ENCODE measurements at regions not wholly inside any gene's neighbourhood (a gene's known extent, or its start where the extent isn't known, plus 50 kb on each side); places are given as distances from the start of the nearest gene placed in this dataset.

DNA sequence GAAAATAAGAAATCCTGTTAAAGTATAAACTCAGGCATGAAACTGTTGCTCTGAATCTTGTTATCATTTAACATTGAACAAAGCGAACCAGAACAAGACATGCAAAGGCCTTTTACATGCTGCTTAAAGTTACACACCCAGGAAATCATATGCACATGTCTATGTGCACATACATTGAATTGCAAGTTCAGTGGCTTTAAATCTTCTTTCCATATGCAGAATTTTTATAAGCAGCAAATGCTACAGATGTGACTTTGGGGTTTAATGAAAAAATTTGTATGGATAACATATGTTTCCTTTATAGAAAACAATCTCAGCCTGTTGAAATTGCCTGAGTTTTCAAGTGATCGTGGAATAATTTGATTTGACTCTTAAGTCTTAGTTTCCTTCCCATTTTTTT, 193.9 kb downstream of the AEBP2 start:
- Mint-ChIP-seq H3K36me3 (ENCODE audit: low read depth) (no peaks in the 10 kb centered on the region), H3K27ac (no peak overlapping the region), H3K9me3 (ENCODE audit: low read depth) (no peaks in the 10 kb centered on the region), H3K4me3 (no peak overlapping the region), H3K27me3 (no peaks in the 10 kb centered on the region), H3K4me1 (no peaks in the 10 kb centered on the region)
- DNase-seq (no peak), ATAC-seq (no peak)
- ChIA-PET POLR2A (no interaction called here), CTCF (no interaction called here)
- intact Hi-C loops (cut with DNase I, micrococcal nuclease), result no loop called here

- ATAC-seq, result no peak
- H3K27me3 Mint-ChIP-seq, result no peaks in the 10 kb centered on the region
- no peak overlapping the region for H3K27ac Mint-ChIP-seq
Measured at GRCh38 chr12:19633641-19634040, 194.3 kb downstream of the AEBP2 start.

GRCh38 chr12:19639781-19640415, 200.6 kb downstream of the AEBP2 start:
- no peaks in the 10 kb centered on the region for H3K4me1 Mint-ChIP-seq
- no peak overlapping the region for H3K27ac Mint-ChIP-seq
- ATAC-seq, result no peak
- intact Hi-C loops (cut with DNase I, micrococcal nuclease), result no loop called here
- no peaks in the 10 kb centered on the region for H3K27me3 Mint-ChIP-seq
- CTCF ChIA-PET, result no interaction called here
- no peaks in the 10 kb centered on the region for H3K36me3 Mint-ChIP-seq (ENCODE audit: low read depth)
- no peak overlapping the region for H3K4me3 Mint-ChIP-seq
- POLR2A ChIA-PET, result no interaction called here
- H3K9me3 Mint-ChIP-seq (ENCODE audit: low read depth), result no peaks in the 10 kb centered on the region
- DNase-seq, result no peak

More at GRCh38 chr12:19633641-19634040, 194.3 kb downstream of the AEBP2 start:
- Mint-ChIP-seq H3K4me3 (no peak overlapping the region), H3K9me3 (ENCODE audit: low read depth) (no peaks in the 10 kb centered on the region), H3K36me3 (ENCODE audit: low read depth) (no peaks in the 10 kb centered on the region), H3K4me1 (no peaks in the 10 kb centered on the region)
- POLR2A ChIA-PET, result no interaction called here
- CTCF ChIA-PET, result no interaction called here
- intact Hi-C loops (cut with DNase I, micrococcal nuclease), result no loop called here
- no peak for DNase-seq

- no peaks in the 10 kb centered on the region for H3K27me3 Mint-ChIP-seq
- CTCF ChIA-PET, result interaction anchor here (0.6 kb wide), 1 partner anchor 69 kb away, joined by 3 read pairs; no protein-coding TSS in a partner anchor
Measured at GRCh38 chr12:19641235-19642080, 202.2 kb downstream of the AEBP2 start.

DNA sequence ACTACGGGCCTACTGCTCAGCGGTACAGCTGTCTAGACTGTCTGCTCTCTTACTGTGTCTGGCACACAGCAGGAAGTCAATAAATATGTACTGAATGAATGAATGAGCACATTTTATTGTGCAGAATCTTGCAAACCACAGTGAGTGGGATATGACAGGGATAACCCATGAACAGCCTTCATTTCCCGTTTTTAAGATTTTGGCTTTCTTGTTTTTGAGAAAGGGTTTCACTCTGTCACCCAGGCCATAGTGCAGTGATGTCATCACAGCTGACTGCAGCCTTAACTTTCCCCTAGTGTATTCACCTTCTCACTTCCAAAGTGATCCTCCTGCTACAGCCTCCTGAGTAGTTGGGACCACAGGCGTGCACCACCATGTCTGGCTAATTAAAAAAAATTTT, 203.1 kb downstream of the AEBP2 start:
- Mint-ChIP-seq H3K4me1 (no peaks in the 10 kb centered on the region), H3K4me3 (no peak overlapping the region), H3K27ac (no peak overlapping the region), H3K9me3 (ENCODE audit: low read depth) (peaks cover 3% of the 10 kb centered on the region), H3K27me3 (no peaks in the 10 kb centered on the region), H3K36me3 (ENCODE audit: low read depth) (no peaks in the 10 kb centered on the region)
- ChIA-PET CTCF (no interaction called here), POLR2A (no interaction called here)
- intact Hi-C loops (cut with DNase I, micrococcal nuclease), result no loop called here
- ATAC-seq (no peak), DNase-seq (no peak)

More at GRCh38 chr12:19641235-19642080, 202.2 kb downstream of the AEBP2 start:
- Mint-ChIP-seq H3K9me3 (ENCODE audit: low read depth) (peaks cover 3% of the 10 kb centered on the region), H3K4me1 (no peaks in the 10 kb centered on the region), H3K36me3 (ENCODE audit: low read depth) (no peaks in the 10 kb centered on the region), H3K27ac (no peak overlapping the region), H3K4me3 (no peak overlapping the region)
- ATAC-seq (no peak), DNase-seq (no peak)
- POLR2A ChIA-PET, result no interaction called here
- intact Hi-C loops (cut with DNase I, micrococcal nuclease), result no loop called here

GRCh38 chr12:19643635-19644034, 204.3 kb downstream of the AEBP2 start:
- Mint-ChIP-seq H3K27ac (no peak overlapping the region), H3K36me3 (ENCODE audit: low read depth) (no peaks in the 10 kb centered on the region), H3K27me3 (peaks cover 2% of the 10 kb centered on the region), H3K4me3 (no peak overlapping the region), H3K4me1 (no peaks in the 10 kb centered on the region), H3K9me3 (ENCODE audit: low read depth) (peaks cover 5% of the 10 kb centered on the region)
- no peak for ATAC-seq
- CTCF ChIA-PET, result interaction anchor here (0.7 kb wide), 1 partner anchor 170 kb away, joined by 3 read pairs; no protein-coding TSS in a partner anchor
- no peak for DNase-seq
- intact Hi-C loops (cut with DNase I, micrococcal nuclease), result no loop called here
- POLR2A ChIA-PET, result no interaction called here

- intact Hi-C loops (cut with DNase I, micrococcal nuclease), result no loop called here
- no peak overlapping the region for H3K4me3 Mint-ChIP-seq
Measured at GRCh38 chr12:19644571-19644970, 205.3 kb downstream of the AEBP2 start.

DNA sequence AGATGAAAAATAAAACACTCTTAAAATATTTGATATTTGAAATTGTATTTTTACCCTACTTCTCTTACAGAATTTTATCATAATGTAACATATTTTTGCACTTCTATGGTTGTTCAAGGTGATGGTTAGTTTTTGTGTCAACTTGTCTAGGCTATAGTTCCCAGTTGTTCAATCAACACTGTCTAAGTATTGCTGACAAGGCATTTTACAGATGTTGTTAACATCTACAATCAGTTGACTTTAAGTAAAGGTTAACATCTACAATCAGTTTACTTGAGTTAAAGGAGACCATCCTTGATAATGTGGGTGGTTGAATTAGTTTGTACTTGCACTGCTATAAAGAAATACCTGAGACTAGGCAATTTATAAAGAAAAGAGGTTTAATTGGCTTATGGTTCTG, 206.5 kb downstream of the AEBP2 start:
- Mint-ChIP-seq H3K27ac (no peak overlapping the region), H3K9me3 (ENCODE audit: low read depth) (peaks cover 5% of the 10 kb centered on the region), H3K36me3 (ENCODE audit: low read depth) (no peaks in the 10 kb centered on the region), H3K4me1 (no peaks in the 10 kb centered on the region), H3K4me3 (no peak overlapping the region), H3K27me3 (peaks cover 2% of the 10 kb centered on the region)
- ChIA-PET POLR2A (no interaction called here), CTCF (no interaction called here)
- ATAC-seq (no peak), DNase-seq (no peak)
- intact Hi-C loops (cut with DNase I, micrococcal nuclease), result no loop called here

More at GRCh38 chr12:19644571-19644970, 205.3 kb downstream of the AEBP2 start:
- ATAC-seq, result no peak
- no peaks in the 10 kb centered on the region for H3K36me3 Mint-ChIP-seq (ENCODE audit: low read depth)
- POLR2A ChIA-PET, result no interaction called here
- no peak overlapping the region for H3K27ac Mint-ChIP-seq
- H3K9me3 Mint-ChIP-seq (ENCODE audit: low read depth), result peaks cover 5% of the 10 kb centered on the region
- CTCF ChIA-PET, result interaction anchor here (0.9 kb wide), 1 partner anchor 94 kb away, joined by 3 read pairs; no protein-coding TSS in a partner anchor
- no peaks in the 10 kb centered on the region for H3K4me1 Mint-ChIP-seq
- no peak for DNase-seq
- H3K27me3 Mint-ChIP-seq, result peaks cover 2% of the 10 kb centered on the region

- CTCF ChIA-PET, result no interaction called here
- intact Hi-C loops (cut with DNase I, micrococcal nuclease), result no loop called here
- H3K36me3 Mint-ChIP-seq (ENCODE audit: low read depth), result no peaks in the 10 kb centered on the region
Measured at GRCh38 chr12:19646599-19646998, 207.3 kb downstream of the AEBP2 start.

GRCh38 chr12:19647806-19648556, 208.7 kb downstream of the AEBP2 start:
- no peak for ATAC-seq
- Mint-ChIP-seq H3K27ac (no peak overlapping the region), H3K27me3 (peaks cover 2% of the 10 kb centered on the region), H3K9me3 (ENCODE audit: low read depth) (peaks cover 5% of the 10 kb centered on the region), H3K4me3 (no peak overlapping the region), H3K36me3 (ENCODE audit: low read depth) (no peaks in the 10 kb centered on the region), H3K4me1 (no peaks in the 10 kb centered on the region)
- intact Hi-C loops (cut with DNase I, micrococcal nuclease), result no loop called here
- ChIA-PET POLR2A (no interaction called here), CTCF (no interaction called here)
- DNase-seq, result no peak

More at GRCh38 chr12:19646599-19646998, 207.3 kb downstream of the AEBP2 start:
- DNase-seq, result no peak
- POLR2A ChIA-PET, result no interaction called here
- Mint-ChIP-seq H3K9me3 (ENCODE audit: low read depth) (peaks cover 5% of the 10 kb centered on the region), H3K4me3 (no peak overlapping the region), H3K27ac (no peak overlapping the region), H3K27me3 (peaks cover 2% of the 10 kb centered on the region), H3K4me1 (no peaks in the 10 kb centered on the region)
- ATAC-seq, result no peak

GRCh38 chr12:19648591-19648990, 209.3 kb downstream of the AEBP2 start:
- H3K9me3 Mint-ChIP-seq (ENCODE audit: low read depth), result peaks cover 5% of the 10 kb centered on the region
- POLR2A ChIA-PET, result no interaction called here
- CTCF ChIA-PET, result no interaction called here
- DNase-seq (no peak), ATAC-seq (no peak)
- H3K27me3 Mint-ChIP-seq, result peaks cover 2% of the 10 kb centered on the region
- intact Hi-C loops (cut with DNase I, micrococcal nuclease), result no loop called here
- H3K4me3 Mint-ChIP-seq, result no peak overlapping the region
- no peak overlapping the region for H3K27ac Mint-ChIP-seq
- no peaks in the 10 kb centered on the region for H3K4me1 Mint-ChIP-seq
- no peaks in the 10 kb centered on the region for H3K36me3 Mint-ChIP-seq (ENCODE audit: low read depth)

DNA sequence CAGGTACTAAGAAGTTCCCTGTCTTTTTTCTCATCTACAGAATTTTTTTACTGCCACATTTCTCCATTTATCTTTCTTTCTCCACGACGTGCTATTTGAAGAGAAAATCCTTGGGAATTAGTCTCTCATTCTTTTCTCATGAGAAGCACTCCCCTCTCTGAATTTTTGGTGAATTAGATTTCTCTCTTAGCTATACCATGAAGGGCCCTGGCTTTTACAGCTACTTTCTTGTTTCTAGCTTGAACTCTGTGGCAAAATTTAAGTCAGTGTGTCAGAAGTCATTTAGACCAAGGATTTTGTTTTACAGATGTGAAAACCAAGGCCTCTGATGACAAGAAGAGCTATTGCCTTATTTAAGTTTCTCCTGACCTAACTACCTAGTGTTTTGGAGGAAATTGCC, 213.1 kb downstream of the AEBP2 start:
- ChIA-PET POLR2A (no interaction called here), CTCF (no interaction called here)
- ATAC-seq, result no peak
- no peaks in the 10 kb centered on the region for H3K4me1 Mint-ChIP-seq
- intact Hi-C loops (cut with DNase I, micrococcal nuclease), result no loop called here
- H3K27me3 Mint-ChIP-seq, result peaks cover 2% of the 10 kb centered on the region
- no peaks in the 10 kb centered on the region for H3K36me3 Mint-ChIP-seq (ENCODE audit: low read depth)
- peaks cover 4% of the 10 kb centered on the region for H3K9me3 Mint-ChIP-seq (ENCODE audit: low read depth)
- H3K27ac Mint-ChIP-seq, result no peak overlapping the region
- H3K4me3 Mint-ChIP-seq, result no peak overlapping the region
- DNase-seq, result no peak

All from activated CD4-positive, alpha-beta T cell treated with anti-CD3 and anti-CD28 coated beads for 36 hours (primary cell).